ENCODE measurements at regions not wholly inside any gene's neighbourhood (a gene's known extent, or its start where the extent isn't known, plus 50 kb on each side); places are given as distances from the start of the nearest gene placed in this dataset.

- no peaks in the 10 kb centered on the region for H3K27me3 Mint-ChIP-seq
- no peak for TF ChIP-seq CTCF (IDR thresholded peaks at IDR 0.05)
- no peak overlapping the region for H3K27ac Mint-ChIP-seq
- H3K9me3 Mint-ChIP-seq: no peaks in the 10 kb centered on the region
- CTCF ChIA-PET: no interaction called here
- no peaks in the 10 kb centered on the region for H3K4me1 Mint-ChIP-seq
- no peak overlapping the region for H3K4me3 Mint-ChIP-seq
- intact Hi-C loops (cut with micrococcal nuclease): no loop called here
- no peak for DNase-seq
- no peaks in the 10 kb centered on the region for H3K36me3 Mint-ChIP-seq (ENCODE audit: low read depth)
- POLR2A ChIA-PET: no interaction called here
- ATAC-seq (ENCODE audit: low read depth): no peak
Measured at GRCh38 chr11:122046438-122046837, 69.6 kb downstream of the BLID start.

- no peak for TF ChIP-seq CTCF (IDR thresholded peaks at IDR 0.05)
- ChIA-PET CTCF (no interaction called here), POLR2A (no interaction called here)
- ATAC-seq (ENCODE audit: low read depth) (no peak), DNase-seq (no peak)
- Mint-ChIP-seq H3K27me3 (no peaks in the 10 kb centered on the region), H3K9me3 (no peaks in the 10 kb centered on the region), H3K27ac (no peak overlapping the region), H3K4me3 (no peak overlapping the region), H3K4me1 (no peaks in the 10 kb centered on the region), H3K36me3 (ENCODE audit: low read depth) (no peaks in the 10 kb centered on the region)
- intact Hi-C loops (cut with micrococcal nuclease): no loop called here
Measured at GRCh38 chr11:122045181-122045586, 70.8 kb downstream of the BLID start.

- Mint-ChIP-seq H3K9me3 (no peaks in the 10 kb centered on the region), H3K27ac (no peak overlapping the region), H3K4me1 (no peaks in the 10 kb centered on the region), H3K27me3 (no peaks in the 10 kb centered on the region), H3K4me3 (no peak overlapping the region), H3K36me3 (ENCODE audit: low read depth) (no peaks in the 10 kb centered on the region)
- ATAC-seq (ENCODE audit: low read depth) (no peak), DNase-seq (no peak)
- CTCF ChIA-PET: no interaction called here
- intact Hi-C loops (cut with micrococcal nuclease): no loop called here
- TF ChIP-seq CTCF (IDR thresholded peaks at IDR 0.05): no peak
- POLR2A ChIA-PET: no interaction called here
Measured at GRCh38 chr11:122044086-122044485, 71.9 kb downstream of the BLID start.

DNA sequence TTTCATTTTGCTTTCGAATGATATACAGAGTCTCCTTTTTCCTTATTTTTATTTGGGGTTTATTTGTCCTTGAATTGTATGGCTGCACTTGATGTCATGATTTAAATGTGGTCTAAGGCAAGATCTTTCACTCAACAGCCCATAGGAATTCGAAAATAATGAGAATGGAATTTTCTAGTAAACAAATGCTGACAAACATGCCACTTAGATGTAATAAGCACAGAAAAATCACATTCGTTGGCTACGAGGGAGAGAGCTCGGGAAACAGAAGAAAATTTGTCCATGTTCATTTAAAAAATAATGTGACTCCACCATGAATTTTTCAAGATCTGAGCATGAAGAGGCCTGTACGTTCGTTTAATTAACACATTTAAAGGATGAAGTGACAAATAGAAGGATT is 73.0 kb downstream of the BLID start:
- intact Hi-C loops (cut with micrococcal nuclease): no loop called here
- Mint-ChIP-seq H3K9me3 (no peaks in the 10 kb centered on the region), H3K36me3 (ENCODE audit: low read depth) (no peaks in the 10 kb centered on the region), H3K27me3 (no peaks in the 10 kb centered on the region), H3K4me1 (no peaks in the 10 kb centered on the region), H3K4me3 (no peak overlapping the region), H3K27ac (no peak overlapping the region)
- ChIA-PET POLR2A (no interaction called here), CTCF (no interaction called here)
- no peak for DNase-seq
- no peak for ATAC-seq (ENCODE audit: low read depth)
- no peak for TF ChIP-seq CTCF (IDR thresholded peaks at IDR 0.05)

DNA sequence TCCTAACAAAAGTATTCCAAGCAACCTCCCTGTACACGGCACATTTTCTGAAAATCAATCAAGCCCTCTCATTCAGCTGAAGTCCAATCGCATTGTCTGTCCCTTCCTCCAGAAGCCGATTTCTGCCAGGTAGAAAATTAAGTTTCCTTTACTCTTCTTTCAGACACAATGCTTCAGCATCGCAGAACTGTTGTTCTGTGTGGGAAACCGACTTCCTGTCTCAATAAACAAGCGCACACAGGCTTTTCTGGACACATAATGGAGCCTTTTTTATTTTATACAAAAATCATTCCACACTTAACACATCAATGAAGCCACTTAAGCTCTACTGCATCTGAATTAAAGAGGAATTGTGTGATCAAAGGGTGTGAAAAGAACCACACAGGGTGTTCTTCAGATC is 75.6 kb downstream of the BLID start:
- ChIA-PET POLR2A (no interaction called here), CTCF (no interaction called here)
- Mint-ChIP-seq H3K27me3 (no peaks in the 10 kb centered on the region), H3K4me3 (no peak overlapping the region), H3K27ac (no peak overlapping the region), H3K4me1 (no peaks in the 10 kb centered on the region), H3K9me3 (no peaks in the 10 kb centered on the region), H3K36me3 (ENCODE audit: low read depth) (no peaks in the 10 kb centered on the region)
- ATAC-seq (ENCODE audit: low read depth) (no peak), DNase-seq (no peak)
- intact Hi-C loops (cut with micrococcal nuclease): no loop called here
- no peak for TF ChIP-seq CTCF (IDR thresholded peaks at IDR 0.05)
